ENCODE measurements at regions not wholly inside any gene's neighbourhood (a gene's known extent, or its start where the extent isn't known, plus 50 kb on each side); places are given as distances from the start of the nearest gene placed in this dataset.
A peak's percentile ranks its signal among the peaks of the same experiment; 100 is the strongest.

DNA sequence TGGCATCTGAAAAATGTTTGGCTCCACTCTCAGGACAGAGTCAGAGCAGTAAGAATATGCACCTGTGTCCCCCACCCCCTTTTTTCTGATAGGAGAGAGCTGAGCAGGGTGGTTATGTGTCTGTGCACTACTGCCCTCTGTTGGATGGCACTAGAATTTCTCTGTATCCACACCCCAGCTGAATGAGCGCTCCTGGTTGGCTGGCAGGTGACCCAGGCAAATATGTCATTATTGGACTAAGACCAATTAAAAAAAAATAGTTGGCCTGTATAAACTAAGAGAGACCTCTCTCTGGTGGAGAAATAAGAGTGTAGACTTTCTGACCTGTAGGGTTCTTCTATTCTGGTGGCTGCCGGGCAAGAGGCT, 107.0 kb downstream of the PTCSC3 start:
- TF ChIP-seq, protein P1, sequence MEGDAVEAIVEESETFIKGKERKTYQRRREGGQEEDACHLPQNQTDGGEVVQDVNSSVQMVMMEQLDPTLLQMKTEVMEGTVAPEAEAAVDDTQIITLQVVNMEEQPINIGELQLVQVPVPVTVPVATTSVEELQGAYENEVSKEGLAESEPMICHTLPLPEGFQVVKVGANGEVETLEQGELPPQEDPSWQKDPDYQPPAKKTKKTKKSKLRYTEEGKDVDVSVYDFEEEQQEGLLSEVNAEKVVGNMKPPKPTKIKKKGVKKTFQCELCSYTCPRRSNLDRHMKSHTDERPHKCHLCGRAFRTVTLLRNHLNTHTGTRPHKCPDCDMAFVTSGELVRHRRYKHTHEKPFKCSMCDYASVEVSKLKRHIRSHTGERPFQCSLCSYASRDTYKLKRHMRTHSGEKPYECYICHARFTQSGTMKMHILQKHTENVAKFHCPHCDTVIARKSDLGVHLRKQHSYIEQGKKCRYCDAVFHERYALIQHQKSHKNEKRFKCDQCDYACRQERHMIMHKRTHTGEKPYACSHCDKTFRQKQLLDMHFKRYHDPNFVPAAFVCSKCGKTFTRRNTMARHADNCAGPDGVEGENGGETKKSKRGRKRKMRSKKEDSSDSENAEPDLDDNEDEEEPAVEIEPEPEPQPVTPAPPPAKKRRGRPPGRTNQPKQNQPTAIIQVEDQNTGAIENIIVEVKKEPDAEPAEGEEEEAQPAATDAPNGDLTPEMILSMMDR (IDR thresholded peaks at IDR 0.05), result peak in 1 of 4 experiments; percentile 22
- no peak for TF ChIP-seq POLR2AphosphoS5 (IDR thresholded peaks at IDR 0.05)
